Coronary artery (tissue), 2 donors: ENCODE measurements at regions not wholly inside any gene's neighbourhood (a gene's known extent, or its start where the extent isn't known, plus 50 kb on each side); places are given as distances from the start of the nearest gene placed in this dataset.

Experiments
- DNase-seq: peaks from one replicate; pipeline ENCODE4 v3.0.0-alpha.2; 2017; ENCODE audit warnings: low spot score
- H3K27ac ChIP-seq, 2 donors: fragments of 200-600 bp; sonication (generic); one replicate each; pipeline ENCODE4 v1.5.1; 2016 to 2019
- H3K4me3 ChIP-seq: fragments of 200-600 bp; sonication (generic); 2 replicates; pipeline ENCODE4 v1.5.1; 2016; ENCODE audit warnings: mild to moderate bottlenecking, moderate library complexity
- TF ChIP-seq, protein P1 (sequence below): fragments of 200-600 bp; sonication (generic); IDR thresholded peaks from one replicate; pipeline ENCODE4 v1.5.1; 2019; ENCODE audit warnings: antibody characterized with exemption

DNA sequence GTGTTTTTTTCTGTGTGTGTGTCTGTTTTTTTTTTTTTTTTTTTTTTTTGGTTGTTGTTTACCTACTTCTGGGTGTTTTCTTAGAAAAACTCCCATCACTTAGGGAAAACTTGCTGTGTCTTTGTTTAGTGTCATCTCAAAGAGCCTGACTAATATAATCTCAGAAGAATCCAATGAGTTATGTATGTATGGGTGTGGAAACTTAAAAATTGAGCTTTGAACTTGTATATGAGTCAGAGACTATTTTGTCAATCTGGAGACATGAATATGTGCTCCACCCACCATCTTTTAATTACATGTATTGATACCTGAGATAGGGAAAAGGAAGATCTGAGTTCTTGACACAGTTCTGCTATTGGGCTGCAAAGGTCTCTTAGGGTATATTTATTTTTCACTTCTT, 140.7 kb upstream of the SPRY2 start:
- H3K27ac ChIP-seq, result no peak overlapping the region
- no peak overlapping the region for H3K4me3 ChIP-seq
- no peak for DNase-seq
- TF ChIP-seq, protein P1, sequence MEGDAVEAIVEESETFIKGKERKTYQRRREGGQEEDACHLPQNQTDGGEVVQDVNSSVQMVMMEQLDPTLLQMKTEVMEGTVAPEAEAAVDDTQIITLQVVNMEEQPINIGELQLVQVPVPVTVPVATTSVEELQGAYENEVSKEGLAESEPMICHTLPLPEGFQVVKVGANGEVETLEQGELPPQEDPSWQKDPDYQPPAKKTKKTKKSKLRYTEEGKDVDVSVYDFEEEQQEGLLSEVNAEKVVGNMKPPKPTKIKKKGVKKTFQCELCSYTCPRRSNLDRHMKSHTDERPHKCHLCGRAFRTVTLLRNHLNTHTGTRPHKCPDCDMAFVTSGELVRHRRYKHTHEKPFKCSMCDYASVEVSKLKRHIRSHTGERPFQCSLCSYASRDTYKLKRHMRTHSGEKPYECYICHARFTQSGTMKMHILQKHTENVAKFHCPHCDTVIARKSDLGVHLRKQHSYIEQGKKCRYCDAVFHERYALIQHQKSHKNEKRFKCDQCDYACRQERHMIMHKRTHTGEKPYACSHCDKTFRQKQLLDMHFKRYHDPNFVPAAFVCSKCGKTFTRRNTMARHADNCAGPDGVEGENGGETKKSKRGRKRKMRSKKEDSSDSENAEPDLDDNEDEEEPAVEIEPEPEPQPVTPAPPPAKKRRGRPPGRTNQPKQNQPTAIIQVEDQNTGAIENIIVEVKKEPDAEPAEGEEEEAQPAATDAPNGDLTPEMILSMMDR, result no peak

DNA sequence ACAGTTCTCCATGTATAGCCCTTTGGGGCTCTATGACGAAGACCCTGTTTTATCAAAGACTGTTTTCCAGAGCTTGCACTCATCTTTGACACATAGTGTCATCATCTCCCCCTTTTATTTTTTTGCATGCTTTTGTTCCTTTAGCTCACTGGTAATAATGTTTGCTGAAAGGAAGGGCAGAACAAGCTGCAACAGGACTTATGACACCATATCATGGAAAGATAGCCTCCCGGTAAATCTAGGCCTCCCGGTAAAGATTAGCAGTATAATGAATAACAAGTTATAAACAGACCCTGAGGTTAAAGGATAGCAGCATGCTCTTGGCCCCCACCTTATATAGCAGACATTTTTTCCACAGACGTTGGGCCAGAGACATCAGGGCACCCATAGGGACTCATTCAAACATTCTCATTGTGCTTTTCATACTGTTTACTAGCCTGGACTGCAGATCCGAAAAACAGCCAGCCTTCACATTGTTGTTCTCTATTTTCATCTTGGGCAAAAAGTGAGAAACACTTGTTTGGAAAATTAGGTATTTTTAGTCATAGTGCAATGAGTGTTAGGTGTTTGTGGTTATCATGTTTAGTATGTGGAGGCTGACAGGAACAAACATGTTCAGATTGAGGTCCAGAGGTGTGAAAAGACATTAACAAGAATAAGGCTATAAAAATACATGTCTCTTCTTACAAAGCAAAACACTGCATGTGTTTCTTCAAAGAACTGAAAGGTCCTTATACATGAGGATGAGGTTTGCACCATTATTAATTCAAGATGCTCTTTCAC, 136.9 kb upstream of the SPRY2 start:
- no peak for DNase-seq
- TF ChIP-seq, protein P1, result no peak
- H3K4me3 ChIP-seq, result no peak overlapping the region
- no peak overlapping the region for H3K27ac ChIP-seq

DNA sequence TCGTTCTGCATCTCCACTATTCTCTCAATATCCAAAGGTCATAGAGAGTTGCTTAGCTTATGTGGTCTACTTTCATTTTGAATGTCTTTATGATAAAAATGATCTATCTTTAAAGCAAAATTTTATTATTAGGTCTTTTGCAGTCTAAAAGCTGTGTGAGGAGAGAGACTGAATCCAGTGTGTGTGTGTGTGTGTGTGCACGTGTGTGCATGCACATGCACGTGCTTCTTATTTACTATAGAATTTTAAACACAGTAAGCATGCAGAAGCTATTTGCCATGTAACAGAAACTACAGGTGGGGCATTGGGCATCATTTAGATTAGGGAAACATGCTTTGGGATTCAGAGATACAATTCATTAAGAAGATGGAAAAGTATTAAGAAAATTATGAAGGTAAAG, 136.0 kb upstream of the SPRY2 start:
- Histone ChIP-seq H3K4me3 (no peak overlapping the region), H3K27ac (no peak overlapping the region)
- no peak for DNase-seq
- TF ChIP-seq, protein P1, result no peak

DNA sequence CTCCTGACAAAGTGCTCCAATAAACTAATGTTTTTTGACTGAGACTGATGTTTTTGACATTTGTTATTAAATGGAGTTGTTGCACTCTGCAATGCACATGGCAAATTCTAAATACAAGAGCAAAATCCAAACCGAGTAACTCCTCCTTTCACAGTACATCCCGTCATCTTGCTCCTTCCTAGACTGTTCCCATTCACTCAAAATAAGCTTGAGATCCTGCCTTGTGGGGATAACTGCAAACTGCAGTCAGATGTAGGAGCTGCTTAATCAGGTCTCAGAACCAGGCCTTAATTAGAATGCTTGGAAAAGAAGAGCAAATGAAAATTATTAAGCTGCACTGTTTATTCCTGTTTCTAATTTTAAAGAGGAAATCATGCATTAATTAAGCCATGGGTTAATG, 134.8 kb upstream of the SPRY2 start:
- no peak for DNase-seq
- no peak overlapping the region for H3K27ac ChIP-seq
- TF ChIP-seq, protein P1, result no peak
- H3K4me3 ChIP-seq, result no peak overlapping the region

DNA sequence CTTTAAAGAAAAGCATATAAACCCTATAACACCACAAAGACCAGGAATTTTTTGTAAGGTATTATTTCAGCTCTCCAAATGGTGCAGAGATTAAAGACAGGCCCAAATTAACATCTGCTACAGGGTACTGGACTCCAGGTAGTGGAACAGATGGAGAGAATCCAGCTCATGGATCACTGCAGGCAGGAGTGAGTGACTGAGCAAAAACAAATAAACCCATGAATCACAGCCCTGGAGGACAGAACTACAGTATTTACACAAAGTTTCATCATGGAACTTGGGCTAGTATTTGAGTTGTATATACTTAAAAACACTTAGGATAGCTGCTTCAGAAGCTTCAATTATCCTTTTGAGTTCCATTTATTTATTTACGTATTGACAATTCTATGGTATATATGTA, 132.8 kb upstream of the SPRY2 start:
- Histone ChIP-seq H3K4me3 (no peak overlapping the region), H3K27ac (no peak overlapping the region)
- TF ChIP-seq, protein P1, result no peak
- DNase-seq, result no peak

DNA sequence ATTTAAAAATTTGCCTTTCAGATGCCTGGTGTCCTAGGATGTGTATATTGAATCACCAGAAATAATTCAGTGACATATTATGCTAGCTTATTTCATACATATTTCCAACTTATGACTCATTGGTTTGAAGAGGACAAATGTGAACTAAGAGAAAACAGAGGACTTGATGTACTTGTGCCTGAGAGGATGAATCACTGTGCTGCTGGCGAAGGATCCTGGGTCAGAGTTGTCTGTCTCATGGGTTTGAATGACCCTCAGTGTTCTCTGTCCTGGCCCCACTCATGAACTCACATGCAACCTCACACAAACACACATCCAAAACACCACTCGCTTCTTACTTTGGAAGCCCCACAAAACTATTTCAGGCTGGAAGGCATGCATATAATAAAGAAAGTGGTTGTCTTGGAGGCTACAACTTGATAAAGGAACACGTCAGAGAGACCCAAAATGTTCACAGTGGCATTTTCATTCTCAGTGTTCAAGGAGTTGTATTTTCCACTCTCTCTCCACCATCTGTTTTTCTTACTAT, 129.0 kb upstream of the SPRY2 start:
- TF ChIP-seq, protein P1, result no peak
- Histone ChIP-seq H3K4me3 (peak overlapping the region; percentile 22), H3K27ac (peak overlapping the region; percentile 84 to 94)
- peak; percentile 93 for DNase-seq
